Neural cell (in vitro differentiated cells): ENCODE measurements at regions not wholly inside any gene's neighbourhood (a gene's known extent, or its start where the extent isn't known, plus 50 kb on each side); places are given as distances from the start of the nearest gene placed in this dataset.

ENCODE experiments used
- H2AFZ ChIP-seq: fragments of 200-600, 300-800 bp; sonication (generic), shearing (Covaris generic); 2 replicates; pipeline ENCODE4 v1.6.0; 2014; ENCODE audit warnings: low read depth, mild to moderate bottlenecking, antibody characterized with exemption, low read length, moderate library complexity
- H3F3A ChIP-seq: fragments of 200-600 bp; shearing (Covaris generic); 2 replicates; pipeline ENCODE4 v1.6.1; 2016; ENCODE audit warnings: mild to moderate bottlenecking, moderate library complexity, mixed read lengths, antibody characterized with exemption, low read length; ENCODE audit not compliant: insufficient read depth, poor library complexity, severe bottlenecking
- H3K27ac ChIP-seq: fragments of 200-600, 300-800 bp; sonication (generic), shearing (Covaris generic); 2 replicates; pipeline ENCODE4 v1.5.1; 2014; ENCODE audit warnings: mild to moderate bottlenecking, low read length, moderate library complexity
- H3K27me3 ChIP-seq: fragments of 300-800, 200-600 bp; sonication (generic), shearing (Covaris generic); 2 replicates; pipeline ENCODE4 v1.6.0; 2014; ENCODE audit warnings: mild to moderate bottlenecking, low read depth, low read length, moderate library complexity; ENCODE audit not compliant: insufficient read depth
- H3K36me3 ChIP-seq: fragments of 300-800, 200-600 bp; sonication (generic), shearing (Covaris generic); 2 replicates; pipeline ENCODE4 v1.5.1; 2014; ENCODE audit warnings: mild to moderate bottlenecking, antibody characterized with exemption, low read length, moderate library complexity; ENCODE audit not compliant: insufficient read depth
- H3K4me2 ChIP-seq: fragments of 300-800, 200-600 bp; sonication (generic), shearing (Covaris generic); 2 replicates; pipeline ENCODE4 v1.6.0; 2014; ENCODE audit warnings: mild to moderate bottlenecking, low read length
- H3K4me3 ChIP-seq: fragments of 300-800, 200-600 bp; sonication (generic), shearing (Covaris generic); 2 replicates; pipeline ENCODE4 v1.5.1; 2014; ENCODE audit warnings: mild to moderate bottlenecking, low read length, moderate library complexity
- H3K79me2 ChIP-seq: fragments of 200-600 bp; shearing (Covaris generic); replicated peaks from 2 replicates; pipeline ENCODE4 v1.6.0; 2014; ENCODE audit warnings: mild to moderate bottlenecking, low read length, moderate library complexity; ENCODE audit not compliant: insufficient read depth
- H3K9ac ChIP-seq: fragments of 300-800, 200-600 bp; sonication (generic), shearing (Covaris generic); 2 replicates; pipeline ENCODE4 v1.6.1; 2016; ENCODE audit warnings: mild to moderate bottlenecking, low read length, mixed read lengths
- H3K9me2 ChIP-seq: fragments of 200-600 bp; shearing (Covaris generic); 2 replicates; pipeline ENCODE4 v1.6.1; 2016; ENCODE audit warnings: mild to moderate bottlenecking, low read length, mixed read lengths; ENCODE audit not compliant: insufficient read depth
- H3K9me3 ChIP-seq: fragments of 200-600, 300-800 bp; sonication (generic), shearing (Covaris generic); 2 replicates; pipeline ENCODE4 v1.6.1; 2016; ENCODE audit warnings: mild to moderate bottlenecking, mixed run types, low read length, moderate library complexity, mixed read lengths
- H4K20me1 ChIP-seq: fragments of 200-600 bp; shearing (Covaris generic); 2 replicates; pipeline ENCODE4 v1.6.1; 2016; ENCODE audit warnings: mild to moderate bottlenecking, mixed run types; ENCODE audit not compliant: insufficient read depth
- EP300 ChIP-seq: fragments of 450-650 bp; conservative IDR thresholded peaks from 2 replicates; pipeline ENCODE4 v1.6.1; 2014; ENCODE audit warnings: antibody characterized with exemption, mild to moderate bottlenecking, moderate library complexity; ENCODE audit not compliant: poor library complexity, severe bottlenecking
- EZH2 ChIP-seq: fragments of 200-600, 300-800 bp; shearing (Covaris generic), sonication (generic); IDR thresholded peaks from 2 replicates; pipeline ENCODE4 v1.6.1; 2014; ENCODE audit warnings: antibody characterized with exemption, low read length, borderline replicate concordance, mild to moderate bottlenecking; ENCODE audit not compliant: insufficient read depth, poor library complexity, severe bottlenecking
- MXI1 ChIP-seq: fragments of 450-650 bp; conservative IDR thresholded peaks from 2 replicates; pipeline ENCODE4 v1.6.1; 2014; ENCODE audit warnings: antibody characterized with exemption, mild to moderate bottlenecking; ENCODE audit not compliant: poor library complexity, severe bottlenecking
- POLR2AphosphoS5 ChIP-seq: IDR thresholded peaks from 2 replicates; pipeline ENCODE4 v1.6.1; 2012
- RAD21 ChIP-seq: fragments of 450-650 bp; conservative IDR thresholded peaks from 2 replicates; pipeline ENCODE4 v1.6.1; 2014; ENCODE audit warnings: antibody characterized with exemption, mild to moderate bottlenecking, moderate library complexity
- SMC3 ChIP-seq: fragments of 450-650 bp; conservative IDR thresholded peaks from 2 replicates; pipeline ENCODE4 v1.6.1; 2014; ENCODE audit warnings: antibody characterized with exemption, mild to moderate bottlenecking, moderate library complexity; ENCODE audit not compliant: poor library complexity
- TAF1 ChIP-seq: IDR thresholded peaks from 2 replicates; pipeline ENCODE4 v1.6.1; 2012; ENCODE audit warnings: low read depth
- TF ChIP-seq, protein P1 (sequence below): fragments of 450-650 bp; IDR thresholded peaks from 2 replicates; pipeline ENCODE4 v1.5.1; 2014; ENCODE audit warnings: antibody characterized with exemption, mild to moderate bottlenecking, moderate library complexity; ENCODE audit not compliant: poor library complexity, severe bottlenecking
- TF ChIP-seq, protein P2 (sequence below): IDR thresholded peaks from 2 replicates; pipeline ENCODE4 v1.6.1; 2012; ENCODE audit warnings: borderline replicate concordance

DNA sequence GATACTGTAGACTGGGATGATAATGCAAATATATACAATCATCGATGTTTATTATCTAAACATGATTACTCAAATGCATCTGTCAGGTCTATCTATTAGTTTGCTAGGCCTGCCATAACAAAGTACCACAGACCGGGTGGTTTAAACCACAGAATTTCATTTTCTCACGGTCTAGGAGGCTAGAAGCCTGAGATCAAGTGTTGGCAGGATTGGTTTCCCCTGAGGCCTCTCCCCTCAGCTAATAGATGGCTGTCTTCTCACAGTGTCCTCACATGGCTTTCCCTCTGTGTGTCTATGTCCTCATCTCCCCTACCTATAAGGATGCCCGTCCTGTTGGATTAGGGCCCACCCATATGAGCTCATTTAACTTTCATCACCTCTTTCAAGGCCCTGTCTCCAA is 512.6 kb upstream of the SLC35B3 start:
- TF ChIP-seq MXI1 (no peak), POLR2AphosphoS5 (no peak)
- TF ChIP-seq, protein P1, sequence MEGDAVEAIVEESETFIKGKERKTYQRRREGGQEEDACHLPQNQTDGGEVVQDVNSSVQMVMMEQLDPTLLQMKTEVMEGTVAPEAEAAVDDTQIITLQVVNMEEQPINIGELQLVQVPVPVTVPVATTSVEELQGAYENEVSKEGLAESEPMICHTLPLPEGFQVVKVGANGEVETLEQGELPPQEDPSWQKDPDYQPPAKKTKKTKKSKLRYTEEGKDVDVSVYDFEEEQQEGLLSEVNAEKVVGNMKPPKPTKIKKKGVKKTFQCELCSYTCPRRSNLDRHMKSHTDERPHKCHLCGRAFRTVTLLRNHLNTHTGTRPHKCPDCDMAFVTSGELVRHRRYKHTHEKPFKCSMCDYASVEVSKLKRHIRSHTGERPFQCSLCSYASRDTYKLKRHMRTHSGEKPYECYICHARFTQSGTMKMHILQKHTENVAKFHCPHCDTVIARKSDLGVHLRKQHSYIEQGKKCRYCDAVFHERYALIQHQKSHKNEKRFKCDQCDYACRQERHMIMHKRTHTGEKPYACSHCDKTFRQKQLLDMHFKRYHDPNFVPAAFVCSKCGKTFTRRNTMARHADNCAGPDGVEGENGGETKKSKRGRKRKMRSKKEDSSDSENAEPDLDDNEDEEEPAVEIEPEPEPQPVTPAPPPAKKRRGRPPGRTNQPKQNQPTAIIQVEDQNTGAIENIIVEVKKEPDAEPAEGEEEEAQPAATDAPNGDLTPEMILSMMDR: no peak
- no peaks in the 10 kb centered on the region for H3K9me3 ChIP-seq
- H3F3A ChIP-seq: no peaks in the 10 kb centered on the region
- H4K20me1 ChIP-seq: no peaks in the 10 kb centered on the region
- no peaks in the 10 kb centered on the region for H3K79me2 ChIP-seq
- no peaks in the 10 kb centered on the region for H3K9me2 ChIP-seq
- H3K9ac ChIP-seq: no peak overlapping the region
- H3K4me2 ChIP-seq: no peak overlapping the region
- H3K4me3 ChIP-seq: no peak overlapping the region
- no peak overlapping the region for H3K27ac ChIP-seq
- no peaks in the 10 kb centered on the region for H3K27me3 ChIP-seq
- H2AFZ ChIP-seq: no peak overlapping the region
- no peaks in the 10 kb centered on the region for H3K36me3 ChIP-seq

GRCh38 chr6:8944548-8944947 is 509.2 kb upstream of the SLC35B3 start:
- no peak overlapping the region for H3K27ac ChIP-seq
- H3K4me2 ChIP-seq: no peak overlapping the region
- no peaks in the 10 kb centered on the region for H3K9me2 ChIP-seq

More at GRCh38 chr6:8944548-8944947, 509.2 kb upstream of the SLC35B3 start:
- Histone ChIP-seq H3K9me3 (no peaks in the 10 kb centered on the region), H3F3A (no peaks in the 10 kb centered on the region), H2AFZ (no peak overlapping the region), H4K20me1 (no peaks in the 10 kb centered on the region), H3K9ac (no peak overlapping the region), H3K36me3 (no peaks in the 10 kb centered on the region), H3K27me3 (no peaks in the 10 kb centered on the region), H3K79me2 (no peaks in the 10 kb centered on the region), H3K4me3 (no peak overlapping the region)
- TF ChIP-seq EZH2 (no peak), EP300 (no peak), POLR2AphosphoS5 (no peak), MXI1 (no peak), TAF1 (no peak), SMC3 (no peak), RAD21 (no peak)
- TF ChIP-seq, protein P1: no peak
- TF ChIP-seq, protein P2, sequence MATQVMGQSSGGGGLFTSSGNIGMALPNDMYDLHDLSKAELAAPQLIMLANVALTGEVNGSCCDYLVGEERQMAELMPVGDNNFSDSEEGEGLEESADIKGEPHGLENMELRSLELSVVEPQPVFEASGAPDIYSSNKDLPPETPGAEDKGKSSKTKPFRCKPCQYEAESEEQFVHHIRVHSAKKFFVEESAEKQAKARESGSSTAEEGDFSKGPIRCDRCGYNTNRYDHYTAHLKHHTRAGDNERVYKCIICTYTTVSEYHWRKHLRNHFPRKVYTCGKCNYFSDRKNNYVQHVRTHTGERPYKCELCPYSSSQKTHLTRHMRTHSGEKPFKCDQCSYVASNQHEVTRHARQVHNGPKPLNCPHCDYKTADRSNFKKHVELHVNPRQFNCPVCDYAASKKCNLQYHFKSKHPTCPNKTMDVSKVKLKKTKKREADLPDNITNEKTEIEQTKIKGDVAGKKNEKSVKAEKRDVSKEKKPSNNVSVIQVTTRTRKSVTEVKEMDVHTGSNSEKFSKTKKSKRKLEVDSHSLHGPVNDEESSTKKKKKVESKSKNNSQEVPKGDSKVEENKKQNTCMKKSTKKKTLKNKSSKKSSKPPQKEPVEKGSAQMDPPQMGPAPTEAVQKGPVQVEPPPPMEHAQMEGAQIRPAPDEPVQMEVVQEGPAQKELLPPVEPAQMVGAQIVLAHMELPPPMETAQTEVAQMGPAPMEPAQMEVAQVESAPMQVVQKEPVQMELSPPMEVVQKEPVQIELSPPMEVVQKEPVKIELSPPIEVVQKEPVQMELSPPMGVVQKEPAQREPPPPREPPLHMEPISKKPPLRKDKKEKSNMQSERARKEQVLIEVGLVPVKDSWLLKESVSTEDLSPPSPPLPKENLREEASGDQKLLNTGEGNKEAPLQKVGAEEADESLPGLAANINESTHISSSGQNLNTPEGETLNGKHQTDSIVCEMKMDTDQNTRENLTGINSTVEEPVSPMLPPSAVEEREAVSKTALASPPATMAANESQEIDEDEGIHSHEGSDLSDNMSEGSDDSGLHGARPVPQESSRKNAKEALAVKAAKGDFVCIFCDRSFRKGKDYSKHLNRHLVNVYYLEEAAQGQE: no peak
